K562 (cell line): ENCODE measurements at regions not wholly inside any gene's neighbourhood (a gene's known extent, or its start where the extent isn't known, plus 50 kb on each side); places are given as distances from the start of the nearest gene placed in this dataset.

Experiments
- ATAC-seq: fragments of 200-7000 bp; cut with Tn5 transposase; 3 replicates; pipeline ENCODE4 v1.9.1; 2020; ENCODE audit warnings: moderate library complexity
- BruUV-seq: library from RNA; stranded (reverse); fragments of 400-500 nt; replicated peaks from 2 replicates; lab custom pipeline; 2021; lab: Mats Ljungman, UMichigan
- CTCF ChIA-PET: fragments of 300-600 bp; formaldehyde crosslinking; extraction: SDS; loops from one replicate; lab custom pipeline; 2021; ENCODE audit warnings: low intra/inter-chr PET ratio; lab: Yijun Ruan, JAX
- POLR2A ChIA-PET: fragments of 300-600, 350-650 bp; sonication (Branson Sonifier 250); formaldehyde crosslinking; extraction: SDS; loops from one replicate; lab custom pipeline; 2021; ENCODE audit warnings: antibody characterized with exemption, inconsistent platforms; lab: Yijun Ruan, JAX
- DNase-seq, 4 experiments: peaks; one replicate each; pipeline versions ENCODE4 v3.0.0 to v3.0.0-alpha.2; 2011 to 2018; ENCODE audit warnings: low spot score in 3 of 4, mixed read lengths in 3 of 4; ENCODE audit errors: extremely low read depth in 1 of 4
- FAIRE-seq: peaks from 2 replicates; lab custom pipeline; 2011; peaks lifted over from hg19 to GRCh38; lab: Jason Lieb, UNC
- H2AFZ ChIP-seq: 2 replicates; pipeline ENCODE4 v1.6.0; 2011; ENCODE audit warnings: low read depth, low read length, control low read depth, inconsistent platforms
- H3K27ac ChIP-seq: fragments of 200-600 bp; 3 replicates; pipeline ENCODE4 v1.8.0; 2011; ENCODE audit warnings: low read depth, mild to moderate bottlenecking, control low read depth, inconsistent platforms, low read length, moderate library complexity, mixed read lengths; ENCODE audit errors: extremely low read depth
- H3K27me3 ChIP-seq, 2 experiments: fragments of 300-600 bp in 1 of 2; 2 replicates in 1 of 2; 3 replicates in 1 of 2; pipeline versions ENCODE4 v1.6.0 to v1.8.0; 2011; ENCODE audit warnings: inconsistent platforms in 2 of 2, low read length in 2 of 2, mild to moderate bottlenecking in 1 of 2, mixed read lengths in 1 of 2, moderate library complexity in 1 of 2; ENCODE audit not compliant: control insufficient read depth in 2 of 2, insufficient read depth in 2 of 2
- H3K36me3 ChIP-seq: fragments of 300-600 bp; 3 replicates; pipeline ENCODE4 v1.8.0; 2011; ENCODE audit warnings: mild to moderate bottlenecking, low read length, inconsistent platforms; ENCODE audit not compliant: control insufficient read depth, insufficient read depth
- H3K4me1 ChIP-seq, 2 experiments: fragments of 200-600 bp in 1 of 2; replicated peaks in 1 of 2; 2 replicates in 1 of 2; 3 replicates in 1 of 2; pipeline versions ENCODE4 v1.5.1 to v1.8.0; 2011; ENCODE audit warnings: inconsistent platforms in 2 of 2, low read length in 2 of 2, mild to moderate bottlenecking in 1 of 2, mixed read lengths in 1 of 2, moderate library complexity in 1 of 2; ENCODE audit not compliant: control insufficient read depth in 2 of 2, insufficient read depth in 2 of 2
- H3K4me2 ChIP-seq: 2 replicates; pipeline ENCODE4 v1.6.1; 2011; ENCODE audit warnings: low read length, control low read depth, inconsistent platforms, mixed read lengths; ENCODE audit not compliant: insufficient read depth
- H3K4me3 ChIP-seq: fragments of 200-600 bp; sonication (generic), shearing (Covaris generic); 2 replicates; pipeline ENCODE4 v1.5.1; 2016; ENCODE audit warnings: control low read depth, inconsistent platforms
- H3K79me2 ChIP-seq: fragments of 200-600 bp; 3 replicates; pipeline ENCODE4 v1.8.0; 2011; ENCODE audit warnings: low read length, inconsistent platforms; ENCODE audit not compliant: control insufficient read depth, insufficient read depth
- H3K9ac ChIP-seq, 2 experiments: 2 replicates each; pipeline versions ENCODE4 v1.6.0 to v1.6.1; 2011; ENCODE audit warnings: low read depth in 2 of 2, low read length in 2 of 2, control low read depth in 1 of 2, inconsistent platforms in 1 of 2, mild to moderate bottlenecking in 1 of 2, mixed read lengths in 1 of 2; ENCODE audit not compliant: insufficient read depth in 1 of 2
- H3K9me1 ChIP-seq: one replicate; pipeline ENCODE4 v1.6.0; 2011; ENCODE audit warnings: inconsistent platforms, mild to moderate bottlenecking, low read length, moderate library complexity; ENCODE audit not compliant: control insufficient read depth, insufficient read depth
- H3K9me3 ChIP-seq: replicated peaks from 2 replicates; pipeline ENCODE4 v1.5.1; 2011; ENCODE audit warnings: low read depth, low read length, inconsistent platforms; ENCODE audit not compliant: control insufficient read depth, insufficient read depth
- H4K20me1 ChIP-seq: replicated peaks from 2 replicates; pipeline ENCODE4 v1.6.1; 2011; ENCODE audit warnings: low read length, inconsistent platforms, mixed read lengths; ENCODE audit not compliant: control insufficient read depth, insufficient read depth
- BRCA1 ChIP-seq, 2 experiments: fragments of 450-650 bp in 1 of 2; sonication (generic) in 1 of 2; formaldehyde crosslinking in 1 of 2; IDR thresholded peaks; 2 replicates each; pipeline versions ENCODE4 v1.5.0 to v1.6.1; 2017 to 2020; ENCODE audit warnings: mild to moderate bottlenecking in 1 of 2, missing genetic modification reagents in 1 of 2
- GATAD2A ChIP-seq: fragments of 450-650 bp; IDR thresholded peaks from 2 replicates; pipeline ENCODE4 v1.6.1; 2017
- MAFK ChIP-seq: IDR thresholded peaks from 2 replicates; pipeline ENCODE4 v1.6.1; 2011; ENCODE audit warnings: low read length, improper control_type of control experiment
- OTX1 ChIP-seq: fragments of 450-650 bp; formaldehyde crosslinking; IDR thresholded peaks from 2 replicates; pipeline ENCODE4 v1.4.0; 2022; ENCODE audit warnings: mild to moderate bottlenecking
- POLR2B ChIP-seq: fragments of 450-650 bp; IDR thresholded peaks from 2 replicates; pipeline ENCODE4 v1.6.1; 2018; ENCODE audit warnings: low read depth; ENCODE audit not compliant: partially characterized antibody
- ZNF668 ChIP-seq: fragments of 250-450 bp; sonication (Bioruptor Pico); IDR thresholded peaks from 2 replicates; pipeline ENCODE4 v1.8.0; 2022; ENCODE audit warnings: mild to moderate bottlenecking, inconsistent platforms
- WGBS: fragments of 100-300 bp; shearing (Covaris generic); methylation state at CpG from one replicate; pipeline ENCODE4 v1.1.6; 2016; ENCODE audit warnings: low coverage, mixed read lengths; ENCODE audit not compliant: insufficient coverage; ENCODE audit errors: missing lambda C conversion rate; 5-methylcytosine and 5-hydroxymethylcytosine counted together
- in situ Hi-C: fragments of 300-500 bp; cut with MboI; formaldehyde crosslinking; loops from 4 replicates; pipeline ENCODE4 v1.15.0; 2018; ENCODE audit warnings: inconsistent platforms, mixed read lengths
- intact Hi-C: fragments of 100-400 bp; cut with micrococcal nuclease; formaldehyde crosslinking; loops from 2 replicates; pipeline ENCODE4 v1.14.2; 2022
- TF ChIP-seq, protein P1 (sequence below), 2 experiments: fragments of 250-450 bp in 1 of 2; fragments of 450-650 bp in 1 of 2; sonication (Bioruptor Pico) in 1 of 2; IDR thresholded peaks; 2 replicates each; pipeline versions ENCODE4 v1.6.1 to v1.8.0; 2016 to 2021; ENCODE audit warnings: mild to moderate bottlenecking in 2 of 2, moderate library complexity in 2 of 2, missing compliant biosample characterization in 1 of 2, missing genetic modification characterization in 1 of 2
- TF ChIP-seq, protein P2 (sequence below): fragments of 450-650 bp; IDR thresholded peaks from 2 replicates; pipeline ENCODE4 v1.6.1; 2017; ENCODE audit warnings: antibody characterized with exemption, mild to moderate bottlenecking
- TF ChIP-seq, protein P3 (sequence below): sonication (generic); formaldehyde crosslinking; IDR thresholded peaks from 2 replicates; pipeline ENCODE4 v1.8.0; 2022; ENCODE audit warnings: missing genetic modification reagents, mild to moderate bottlenecking, moderate library complexity, borderline replicate concordance
- TF ChIP-seq, protein P4 (sequence below): fragments of 250-450 bp; sonication (Bioruptor Pico); IDR thresholded peaks from 2 replicates; pipeline ENCODE4 v1.5.0; 2021

DNA sequence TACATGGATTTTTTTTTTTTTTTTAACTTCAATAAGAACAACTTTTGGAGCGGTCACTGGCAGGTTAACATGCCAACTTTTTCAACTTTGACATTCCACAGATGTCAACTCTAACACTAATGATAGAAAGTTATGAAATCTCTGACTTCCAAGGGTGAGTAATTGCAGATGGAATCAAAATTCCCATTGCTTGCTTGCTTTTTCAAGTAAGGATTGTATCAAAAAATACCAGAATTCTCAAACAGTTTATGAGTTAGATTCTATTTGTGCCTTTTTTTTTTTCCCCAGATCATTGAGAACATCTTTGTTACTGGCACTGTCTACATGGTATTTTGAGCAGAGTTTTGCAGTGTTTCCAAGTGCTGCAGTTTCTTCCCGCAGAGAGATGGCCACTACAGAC, 50.3 kb upstream of the OTUD4 start:
- ChIA-PET POLR2A (no interaction called here), CTCF (interaction anchor here (0.5 kb wide), 1 partner anchor 727 kb away, joined by 3 read pairs; no protein-coding TSS in a partner anchor)
- intact Hi-C loops (loop anchor here (10.0 kb wide), 1 partner anchor 1684 kb away; no protein-coding TSS in a partner anchor), in situ Hi-C loops (loop anchor here (25.0 kb wide), 1 partner anchor 332 kb away; no protein-coding TSS in a partner anchor)
- no peak overlapping the region for H2AFZ ChIP-seq
- FAIRE-seq = no peak
- ATAC-seq = no peak
- H3K9me1 ChIP-seq = no peaks in the 10 kb centered on the region
- H3K27me3 ChIP-seq = no peaks in the 10 kb centered on the region; a peak in 1 of 5 replicates
- no peak overlapping the region for H3K9ac ChIP-seq
- no peaks in the 10 kb centered on the region for H3K9me3 ChIP-seq
- no peaks in the 10 kb centered on the region for H3K79me2 ChIP-seq
- H3K36me3 ChIP-seq = no peaks in the 10 kb centered on the region
- no peak for DNase-seq
- H3K4me2 ChIP-seq = no peak overlapping the region
- no TSS peak for BruUV-seq
- 0% methylated on average over 2 of the region's 2 CpGs for WGBS
- no peak overlapping the region for H3K27ac ChIP-seq
- H3K4me3 ChIP-seq = no peak overlapping the region
- H4K20me1 ChIP-seq = no peaks in the 10 kb centered on the region
- no peaks in the 10 kb centered on the region; a peak in 1 of 5 replicates for H3K4me1 ChIP-seq
- TF ChIP-seq GATAD2A (no peak), MAFK (no peak), POLR2B (no peak), ZNF668 (CRISPR knock-in tag) (no peak), OTX1 (no peak), BRCA1 (IDR thresholded peaks at IDR 0.05) (no peak), BRCA1 (CRISPR knock-in tag; IDR thresholded peaks at IDR 0.05) (no peak)
- TF ChIP-seq, protein P1, sequence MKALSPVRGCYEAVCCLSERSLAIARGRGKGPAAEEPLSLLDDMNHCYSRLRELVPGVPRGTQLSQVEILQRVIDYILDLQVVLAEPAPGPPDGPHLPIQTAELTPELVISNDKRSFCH (CRISPR knock-in tag; IDR thresholded peaks at IDR 0.05) = no peak
- TF ChIP-seq, protein P1 (tag; IDR thresholded peaks at IDR 0.05) = no peak
- TF ChIP-seq, protein P2, sequence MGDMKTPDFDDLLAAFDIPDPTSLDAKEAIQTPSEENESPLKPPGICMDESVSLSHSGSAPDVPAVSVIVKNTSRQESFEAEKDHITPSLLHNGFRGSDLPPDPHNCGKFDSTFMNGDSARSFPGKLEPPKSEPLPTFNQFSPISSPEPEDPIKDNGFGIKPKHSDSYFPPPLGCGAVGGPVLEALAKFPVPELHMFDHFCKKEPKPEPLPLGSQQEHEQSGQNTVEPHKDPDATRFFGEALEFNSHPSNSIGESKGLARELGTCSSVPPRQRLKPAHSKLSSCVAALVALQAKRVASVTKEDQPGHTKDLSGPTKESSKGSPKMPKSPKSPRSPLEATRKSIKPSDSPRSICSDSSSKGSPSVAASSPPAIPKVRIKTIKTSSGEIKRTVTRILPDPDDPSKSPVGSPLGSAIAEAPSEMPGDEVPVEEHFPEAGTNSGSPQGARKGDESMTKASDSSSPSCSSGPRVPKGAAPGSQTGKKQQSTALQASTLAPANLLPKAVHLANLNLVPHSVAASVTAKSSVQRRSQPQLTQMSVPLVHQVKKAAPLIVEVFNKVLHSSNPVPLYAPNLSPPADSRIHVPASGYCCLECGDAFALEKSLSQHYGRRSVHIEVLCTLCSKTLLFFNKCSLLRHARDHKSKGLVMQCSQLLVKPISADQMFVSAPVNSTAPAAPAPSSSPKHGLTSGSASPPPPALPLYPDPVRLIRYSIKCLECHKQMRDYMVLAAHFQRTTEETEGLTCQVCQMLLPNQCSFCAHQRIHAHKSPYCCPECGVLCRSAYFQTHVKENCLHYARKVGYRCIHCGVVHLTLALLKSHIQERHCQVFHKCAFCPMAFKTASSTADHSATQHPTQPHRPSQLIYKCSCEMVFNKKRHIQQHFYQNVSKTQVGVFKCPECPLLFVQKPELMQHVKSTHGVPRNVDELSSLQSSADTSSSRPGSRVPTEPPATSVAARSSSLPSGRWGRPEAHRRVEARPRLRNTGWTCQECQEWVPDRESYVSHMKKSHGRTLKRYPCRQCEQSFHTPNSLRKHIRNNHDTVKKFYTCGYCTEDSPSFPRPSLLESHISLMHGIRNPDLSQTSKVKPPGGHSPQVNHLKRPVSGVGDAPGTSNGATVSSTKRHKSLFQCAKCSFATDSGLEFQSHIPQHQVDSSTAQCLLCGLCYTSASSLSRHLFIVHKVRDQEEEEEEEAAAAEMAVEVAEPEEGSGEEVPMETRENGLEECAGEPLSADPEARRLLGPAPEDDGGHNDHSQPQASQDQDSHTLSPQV = no peak
- TF ChIP-seq, protein P3, sequence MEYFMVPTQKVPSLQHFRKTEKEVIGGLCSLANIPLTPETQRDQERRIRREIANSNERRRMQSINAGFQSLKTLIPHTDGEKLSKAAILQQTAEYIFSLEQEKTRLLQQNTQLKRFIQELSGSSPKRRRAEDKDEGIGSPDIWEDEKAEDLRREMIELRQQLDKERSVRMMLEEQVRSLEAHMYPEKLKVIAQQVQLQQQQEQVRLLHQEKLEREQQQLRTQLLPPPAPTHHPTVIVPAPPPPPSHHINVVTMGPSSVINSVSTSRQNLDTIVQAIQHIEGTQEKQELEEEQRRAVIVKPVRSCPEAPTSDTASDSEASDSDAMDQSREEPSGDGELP (CRISPR knock-in tag) = no peak
- TF ChIP-seq, protein P4, sequence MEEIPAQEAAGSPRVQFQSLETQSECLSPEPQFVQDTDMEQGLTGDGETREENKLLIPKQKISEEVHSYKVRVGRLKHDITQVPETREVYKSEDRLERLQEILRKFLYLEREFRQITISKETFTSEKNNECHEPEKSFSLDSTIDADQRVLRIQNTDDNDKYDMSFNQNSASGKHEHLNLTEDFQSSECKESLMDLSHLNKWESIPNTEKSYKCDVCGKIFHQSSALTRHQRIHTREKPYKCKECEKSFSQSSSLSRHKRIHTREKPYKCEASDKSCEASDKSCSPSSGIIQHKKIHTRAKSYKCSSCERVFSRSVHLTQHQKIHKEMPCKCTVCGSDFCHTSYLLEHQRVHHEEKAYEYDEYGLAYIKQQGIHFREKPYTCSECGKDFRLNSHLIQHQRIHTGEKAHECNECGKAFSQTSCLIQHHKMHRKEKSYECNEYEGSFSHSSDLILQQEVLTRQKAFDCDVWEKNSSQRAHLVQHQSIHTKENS (CRISPR knock-in tag) = no peak
